Kidney capillary endothelial cell (primary cell): ENCODE measurements at regions not wholly inside any gene's neighbourhood (a gene's known extent, or its start where the extent isn't known, plus 50 kb on each side); places are given as distances from the start of the nearest gene placed in this dataset.
"Not testable (repeated sequence)": the region's sequence is repeated elsewhere in the genome, so short reads cannot be mapped to it uniquely, and the experiment has no call there.

ENCODE experiments used
- DNase-seq: peaks from one replicate; pipeline ENCODE4 v3.0.0-alpha.2; 2018; ENCODE audit warnings: low spot score

GRCh38 chr6:58090067-58090466 lies 772.6 kb downstream of the PRIM2 start:
- not testable (repeated sequence) for DNase-seq

- DNase-seq: not testable (repeated sequence)
These were observed 779.8 kb downstream of the PRIM2 start for GRCh38 chr6:58097251-58097650.

GRCh38 chr6:58113960-58114359 lies 796.5 kb downstream of the PRIM2 start:
- no peak for DNase-seq

- not testable (repeated sequence) for DNase-seq
These were observed 799.7 kb downstream of the PRIM2 start for GRCh38 chr6:58117162-58117561.

GRCh38 chr6:58121616-58122015 lies 804.2 kb downstream of the PRIM2 start:
- DNase-seq: not testable (repeated sequence)

- not testable (repeated sequence) for DNase-seq
These were observed 806.3 kb downstream of the PRIM2 start for GRCh38 chr6:58123770-58124169.

- not testable (repeated sequence) for DNase-seq
These were observed 811.1 kb downstream of the PRIM2 start for GRCh38 chr6:58128549-58128948.

- DNase-seq: not testable (repeated sequence)
These were observed 811.7 kb downstream of the PRIM2 start for GRCh38 chr6:58129098-58129497.

- DNase-seq: not testable (repeated sequence)
These were observed 822.3 kb downstream of the PRIM2 start for GRCh38 chr6:58139746-58140145.

GRCh38 chr6:58171025-58171424 lies 853.6 kb downstream of the PRIM2 start:
- DNase-seq: not testable (repeated sequence)

- not testable (repeated sequence) for DNase-seq
These were observed 864.2 kb downstream of the PRIM2 start for GRCh38 chr6:58181557-58182065.

GRCh38 chr6:58185300-58185699 lies 867.9 kb downstream of the PRIM2 start:
- not testable (repeated sequence) for DNase-seq

- not testable (repeated sequence) for DNase-seq
These were observed 875.8 kb downstream of the PRIM2 start for GRCh38 chr6:58193209-58193608.

GRCh38 chr6:58198301-58198700 lies 880.9 kb downstream of the PRIM2 start:
- no peak for DNase-seq

GRCh38 chr6:58237124-58237523 lies 919.7 kb downstream of the PRIM2 start:
- not testable (repeated sequence) for DNase-seq

- DNase-seq: not testable (repeated sequence)
These were observed 921.0 kb downstream of the PRIM2 start for GRCh38 chr6:58238421-58238820.

GRCh38 chr6:58257625-58258024 lies 940.2 kb downstream of the PRIM2 start:
- not testable (repeated sequence) for DNase-seq

- no peak for DNase-seq
These were observed 972.7 kb downstream of the PRIM2 start for GRCh38 chr6:58290177-58290576.

- not testable (repeated sequence) for DNase-seq
These were observed 973.9 kb downstream of the PRIM2 start for GRCh38 chr6:58291319-58291718.

- DNase-seq: not testable (repeated sequence)
These were observed 990.5 kb downstream of the PRIM2 start for GRCh38 chr6:58307901-58308300.

- DNase-seq: not testable (repeated sequence)
These were observed 1014.7 kb downstream of the PRIM2 start for GRCh38 chr6:58332108-58332507.

- DNase-seq: not testable (repeated sequence)
These were observed 1024.9 kb downstream of the PRIM2 start for GRCh38 chr6:58342287-58342686.

GRCh38 chr6:58347534-58347933 lies 1030.1 kb downstream of the PRIM2 start:
- not testable (repeated sequence) for DNase-seq

- not testable (repeated sequence) for DNase-seq
These were observed 1034.2 kb downstream of the PRIM2 start for GRCh38 chr6:58351619-58352018.
